OCI-LY3 (cell line): ENCODE measurements at regions not wholly inside any gene's neighbourhood (a gene's known extent, or its start where the extent isn't known, plus 50 kb on each side); places are given as distances from the start of the nearest gene placed in this dataset.

ENCODE experiments used
- H2AFZ ChIP-seq: fragments of 200-600, 300-600 bp; shearing (Covaris generic); 2 replicates; pipeline ENCODE4 v1.6.0; 2014; ENCODE audit warnings: antibody characterized with exemption, low read depth, low read length
- H3K27ac ChIP-seq: fragments of 200-600, 300-600 bp; sonication (generic); 2 replicates; pipeline ENCODE4 v1.5.1; 2014; ENCODE audit warnings: mild to moderate bottlenecking, low read length, moderate library complexity, mixed read lengths
- H3K27me3 ChIP-seq: fragments of 200-600, 300-600 bp; sonication (generic); 2 replicates; pipeline ENCODE4 v1.6.1; 2014; ENCODE audit warnings: low read depth, low read length, mixed read lengths
- H3K36me3 ChIP-seq: fragments of 200-600, 300-600 bp; sonication (generic); replicated peaks from 2 replicates; pipeline ENCODE3; 2014; ENCODE audit warnings: low read depth, low read length, mixed read lengths
- H3K4me1 ChIP-seq: fragments of 300-600, 200-600 bp; sonication (generic); 2 replicates; pipeline ENCODE4 v1.6.1; 2014; ENCODE audit warnings: low read length, mixed read lengths
- H3K4me2 ChIP-seq: fragments of 200-600, 300-600 bp; sonication (generic); 2 replicates; pipeline ENCODE4 v1.6.1; 2014; ENCODE audit warnings: low read length, mixed read lengths
- H3K4me3 ChIP-seq: fragments of 300-600, 200-600 bp; sonication (generic); 2 replicates; pipeline ENCODE4 v1.5.1; 2014; ENCODE audit warnings: antibody characterized with exemption, mild to moderate bottlenecking, low read length, moderate library complexity
- H3K79me2 ChIP-seq: fragments of 300-600, 200-600 bp; shearing (Covaris generic); 2 replicates; pipeline ENCODE4 v1.6.1; 2014; ENCODE audit warnings: mild to moderate bottlenecking, low read length, mixed read lengths
- H3K9ac ChIP-seq: fragments of 300-600, 200-600 bp; shearing (Covaris generic); 2 replicates; pipeline ENCODE4 v1.6.0; 2014; ENCODE audit warnings: mild to moderate bottlenecking, low read length, moderate library complexity
- H3K9me3 ChIP-seq: fragments of 200-600, 300-600 bp; shearing (Covaris generic); 2 replicates; pipeline ENCODE4 v1.6.1; 2014; ENCODE audit warnings: low read length, mixed read lengths; ENCODE audit not compliant: insufficient read depth
- H4K20me1 ChIP-seq: fragments of 200-600, 300-600 bp; sonication (generic); 2 replicates; pipeline ENCODE4 v1.6.1; 2016; ENCODE audit warnings: low read length, mixed read lengths; ENCODE audit not compliant: insufficient read depth
- CTCF ChIP-seq: fragments of 200-600, 300-600 bp; sonication (generic); IDR thresholded peaks from 2 replicates; pipeline ENCODE4 v1.5.1; 2014; ENCODE audit warnings: antibody characterized with exemption, low read length, low read depth
- EZH2phosphoT487 ChIP-seq: fragments of 200-600 bp; shearing (Covaris generic); IDR thresholded peaks from 2 replicates; pipeline ENCODE4 v1.6.1; 2018; ENCODE audit warnings: antibody characterized with exemption, mixed run types, low read depth

- Histone ChIP-seq H3K36me3 (no peaks in the 10 kb centered on the region), H3K4me3 (no peak overlapping the region), H4K20me1 (no peaks in the 10 kb centered on the region), H3K4me2 (no peak overlapping the region), H3K27ac (no peak overlapping the region), H3K9me3 (no peaks in the 10 kb centered on the region), H3K79me2 (no peaks in the 10 kb centered on the region), H2AFZ (no peak overlapping the region), H3K4me1 (peaks cover 4% of the 10 kb centered on the region; the same call in 1 of the 2 replicates), H3K9ac (no peak overlapping the region), H3K27me3 (no peaks in the 10 kb centered on the region)
- TF ChIP-seq EZH2phosphoT487 (no peak), CTCF (no peak)
Measured at GRCh38 chrX:40504801-40505605, 75.8 kb upstream of the ATP6AP2 start.

GRCh38 chrX:40503094-40503493 is 77.7 kb upstream of the ATP6AP2 start:
- TF ChIP-seq EZH2phosphoT487 (no peak), CTCF (no peak)
- Histone ChIP-seq H2AFZ (no peak overlapping the region), H3K4me2 (no peak overlapping the region), H3K79me2 (no peaks in the 10 kb centered on the region), H3K27me3 (no peaks in the 10 kb centered on the region), H3K36me3 (no peaks in the 10 kb centered on the region), H3K4me1 (peaks cover 4% of the 10 kb centered on the region; the same call in 1 of the 2 replicates), H3K27ac (no peak overlapping the region), H3K9me3 (no peaks in the 10 kb centered on the region), H3K4me3 (no peak overlapping the region), H4K20me1 (no peaks in the 10 kb centered on the region), H3K9ac (no peak overlapping the region)

- Histone ChIP-seq H3K9ac (no peak overlapping the region), H3K4me2 (no peak overlapping the region), H3K36me3 (no peaks in the 10 kb centered on the region), H2AFZ (no peak overlapping the region), H3K79me2 (no peaks in the 10 kb centered on the region), H4K20me1 (no peaks in the 10 kb centered on the region), H3K27ac (no peak overlapping the region), H3K4me3 (no peak overlapping the region), H3K9me3 (no peaks in the 10 kb centered on the region), H3K27me3 (no peaks in the 10 kb centered on the region), H3K4me1 (peaks cover 4% of the 10 kb centered on the region; the same call in 1 of the 2 replicates)
- no peak for TF ChIP-seq EZH2phosphoT487
- no peak for TF ChIP-seq CTCF
Measured at GRCh38 chrX:40502688-40503087, 78.1 kb upstream of the ATP6AP2 start.

GRCh38 chrX:40501164-40501855 is 79.5 kb upstream of the ATP6AP2 start:
- Histone ChIP-seq H3K9ac (no peak overlapping the region), H3K9me3 (no peaks in the 10 kb centered on the region), H3K4me1 (peaks cover 4% of the 10 kb centered on the region; the same call in 1 of the 2 replicates), H4K20me1 (no peaks in the 10 kb centered on the region), H3K4me2 (no peak overlapping the region), H2AFZ (no peak overlapping the region), H3K4me3 (no peak overlapping the region), H3K79me2 (no peaks in the 10 kb centered on the region), H3K27ac (no peak overlapping the region), H3K27me3 (no peaks in the 10 kb centered on the region), H3K36me3 (no peaks in the 10 kb centered on the region)
- TF ChIP-seq EZH2phosphoT487 (no peak), CTCF (no peak)
